SK-N-SH (cell line): ENCODE measurements at regions not wholly inside any gene's neighbourhood (a gene's known extent, or its start where the extent isn't known, plus 50 kb on each side); places are given as distances from the start of the nearest gene placed in this dataset.

ENCODE experiments used
- CTCF ChIA-PET: fragments of 300-600, 350-600 bp; formaldehyde crosslinking; extraction: SDS; loops from one replicate; lab custom pipeline; 2021; lab: Yijun Ruan, JAX
- POLR2A ChIA-PET: fragments of 350-600 bp; sonication (Branson Sonifier 250); formaldehyde crosslinking; extraction: SDS; loops from one replicate; lab custom pipeline; 2020; ENCODE audit warnings: antibody characterized with exemption, inconsistent platforms; lab: Yijun Ruan, JAX
- DNase-seq: peaks from one replicate; pipeline ENCODE4 v3.0.0; 2012
- H2AFZ ChIP-seq: fragments of 200-600 bp; sonication (generic); 2 replicates; pipeline ENCODE4 v1.8.1; 2016; ENCODE audit warnings: antibody characterized with exemption, mild to moderate bottlenecking, low read depth
- H3F3A ChIP-seq: fragments of 200-600 bp; sonication (generic); replicated peaks from 2 replicates; pipeline ENCODE3; 2016; ENCODE audit warnings: antibody characterized with exemption, mild to moderate bottlenecking; ENCODE audit not compliant: insufficient read depth
- H3K27ac ChIP-seq, 2 experiments: fragments of 200-500 bp in 1 of 2; fragments of 200-600 bp in 1 of 2; sonication (Bioruptor generic) in 1 of 2; sonication (generic), shearing (Covaris generic) in 1 of 2; 2 replicates each; pipeline versions ENCODE4 v1.5.1 to v1.6.1; 2014 to 2016; ENCODE audit warnings: low read depth in 2 of 2, inconsistent platforms in 1 of 2, low read length in 1 of 2, mild to moderate bottlenecking in 1 of 2, mixed read lengths in 1 of 2
- H3K27me3 ChIP-seq: fragments of 200-600 bp; sonication (generic), shearing (Covaris generic); 2 replicates; pipeline ENCODE4 v1.6.1; 2016; ENCODE audit warnings: mixed run types; ENCODE audit not compliant: insufficient read depth
- H3K36me3 ChIP-seq, 2 experiments: fragments of 200-500 bp in 1 of 2; fragments of 200-600 bp in 1 of 2; sonication (Bioruptor generic) in 1 of 2; sonication (generic) in 1 of 2; replicated peaks in 1 of 2; 2 replicates each; pipeline versions ENCODE3 to v1.5.1; 2014 to 2016; ENCODE audit warnings: low read length in 1 of 2, mild to moderate bottlenecking in 1 of 2; ENCODE audit not compliant: insufficient read depth in 2 of 2, control insufficient read depth in 1 of 2
- H3K4me1 ChIP-seq, 2 experiments: fragments of 200-500 bp in 1 of 2; fragments of 200-600 bp in 1 of 2; sonication (Bioruptor generic) in 1 of 2; sonication (generic), shearing (Covaris generic) in 1 of 2; 2 replicates each; pipeline versions ENCODE4 v1.5.1 to v1.6.1; 2014 to 2016; ENCODE audit warnings: low read depth in 1 of 2, low read length in 1 of 2, mixed run types in 1 of 2; ENCODE audit not compliant: insufficient read depth in 2 of 2, control insufficient read depth in 1 of 2
- H3K4me2 ChIP-seq: fragments of 200-600 bp; sonication (generic), shearing (Covaris generic); 2 replicates; pipeline ENCODE4 v1.6.1; 2017; ENCODE audit warnings: mixed run types
- H3K4me3 ChIP-seq, 2 experiments: fragments of 200-500 bp in 1 of 2; fragments of 200-600 bp in 1 of 2; sonication (Bioruptor generic) in 1 of 2; sonication (generic), shearing (Covaris generic) in 1 of 2; 2 replicates each; pipeline versions ENCODE4 v1.5.1 to v1.8.1; 2014 to 2016; ENCODE audit warnings: low read depth in 2 of 2, inconsistent platforms in 1 of 2, low read length in 1 of 2, mild to moderate bottlenecking in 1 of 2, mixed read lengths in 1 of 2, moderate library complexity in 1 of 2
- H3K79me2 ChIP-seq: fragments of 200-600 bp; sonication (generic); 2 replicates; pipeline ENCODE4 v1.8.1; 2017; ENCODE audit warnings: mild to moderate bottlenecking; ENCODE audit not compliant: insufficient read depth
- H3K9ac ChIP-seq: fragments of 200-600 bp; sonication (generic); 2 replicates; pipeline ENCODE4 v1.6.1; 2017; ENCODE audit warnings: mixed run types
- H3K9me2 ChIP-seq: fragments of 200-600 bp; sonication (generic); 2 replicates; pipeline ENCODE4 v1.6.1; 2017; ENCODE audit warnings: mixed run types
- H3K9me3 ChIP-seq: fragments of 200-600 bp; sonication (generic); 2 replicates; pipeline ENCODE4 v1.6.1; 2017; ENCODE audit warnings: mixed run types, mild to moderate bottlenecking, moderate library complexity
- H4K20me1 ChIP-seq: fragments of 200-600 bp; sonication (generic); 2 replicates; pipeline ENCODE4 v1.6.1; 2017; ENCODE audit warnings: mild to moderate bottlenecking, mixed run types; ENCODE audit not compliant: insufficient read depth
- CHD2 ChIP-seq: fragments of 150-350 bp; IDR thresholded peaks from 2 replicates; pipeline ENCODE4 v1.6.1; 2018; ENCODE audit warnings: low read length; ENCODE audit not compliant: partially characterized antibody
- ELF1 ChIP-seq: IDR thresholded peaks from 2 replicates; pipeline ENCODE4 v1.4.0; 2012
- EZH2phosphoT487 ChIP-seq: fragments of 200-600 bp; sonication (generic); IDR thresholded peaks from 2 replicates; pipeline ENCODE4 v1.6.1; 2017; ENCODE audit warnings: low read depth, mixed run types, mild to moderate bottlenecking, antibody characterized with exemption, moderate library complexity, borderline replicate concordance
- FOSL2 ChIP-seq: IDR thresholded peaks from 2 replicates; pipeline ENCODE4 v1.4.0; 2012; ENCODE audit warnings: low read depth, mild to moderate bottlenecking, moderate library complexity, borderline replicate concordance
- FOXJ3 ChIP-seq: sonication (generic); formaldehyde crosslinking; IDR thresholded peaks from 2 replicates; pipeline ENCODE4 v1.5.1; 2020; ENCODE audit warnings: mild to moderate bottlenecking, missing genetic modification reagents
- GABPA ChIP-seq: IDR thresholded peaks from 2 replicates; pipeline ENCODE4 v1.4.0; 2012; ENCODE audit warnings: low read depth, mild to moderate bottlenecking
- MAX ChIP-seq: IDR thresholded peaks from 2 replicates; pipeline ENCODE4 v1.4.0; 2012; ENCODE audit warnings: low read depth
- MEF2A ChIP-seq: IDR thresholded peaks from 2 replicates; pipeline ENCODE4 v1.4.0; 2012; ENCODE audit warnings: low read depth, borderline replicate concordance
- NFIC ChIP-seq: IDR thresholded peaks from 2 replicates; pipeline ENCODE4 v1.4.0; 2012; ENCODE audit warnings: borderline replicate concordance
- PBX3 ChIP-seq: IDR thresholded peaks from 2 replicates; pipeline ENCODE4; 2012
- POLR2AphosphoS5 ChIP-seq: IDR thresholded peaks from 2 replicates; pipeline ENCODE4 v1.6.1; 2012; ENCODE audit warnings: low read depth, low read length
- RAD21 ChIP-seq: IDR thresholded peaks from 2 replicates; pipeline ENCODE4 v1.6.1; 2012; ENCODE audit warnings: mild to moderate bottlenecking, low read length
- RCOR1 ChIP-seq: fragments of 150-350 bp; IDR thresholded peaks from 2 replicates; pipeline ENCODE4 v1.6.1; 2017; ENCODE audit warnings: antibody characterized with exemption, low read length
- REST ChIP-seq: IDR thresholded peaks from 2 replicates; pipeline ENCODE4 v1.6.1; 2012; ENCODE audit warnings: mild to moderate bottlenecking, low read depth, low read length, moderate library complexity
- SIN3A ChIP-seq: IDR thresholded peaks from 2 replicates; pipeline ENCODE4 v1.6.1; 2012; ENCODE audit warnings: low read depth, mild to moderate bottlenecking, low read length, moderate library complexity, borderline replicate concordance
- TAF1 ChIP-seq: IDR thresholded peaks from 2 replicates; pipeline ENCODE4 v1.6.1; 2012; ENCODE audit warnings: low read depth, mild to moderate bottlenecking, low read length, moderate library complexity, borderline replicate concordance
- TEAD4 ChIP-seq: IDR thresholded peaks from 2 replicates; pipeline ENCODE4 v1.4.0; 2012; ENCODE audit warnings: mild to moderate bottlenecking, borderline replicate concordance; ENCODE audit not compliant: insufficient read depth
- YY1 ChIP-seq: IDR thresholded peaks from 2 replicates; pipeline ENCODE4 v1.4.0; 2012; ENCODE audit warnings: low read depth, mild to moderate bottlenecking
- ZBTB33 ChIP-seq: IDR thresholded peaks from 2 replicates; pipeline ENCODE4 v1.4.0; 2012; ENCODE audit warnings: low read depth, borderline replicate concordance

- Histone ChIP-seq H3K79me2 (no peaks in the 10 kb centered on the region), H3K9ac (no peak overlapping the region), H3K9me2 (no peaks in the 10 kb centered on the region; the same call in 1 of the 2 replicates), H3K27me3 (no peaks in the 10 kb centered on the region), H3K27ac (no peak overlapping the region), H3K4me1 (peaks cover 0 to 5% of the 10 kb centered on the region in 2 experiments; a peak in 2 of 4 replicates), H3K36me3 (no peaks in the 10 kb centered on the region)
- CTCF ChIA-PET: interaction anchor here (1.1 to 1.7 kb wide), 3 partner anchors 13 to 412 kb away, joined by 3 to 8 read pairs (median 3); no protein-coding TSS in a partner anchor
- TF ChIP-seq CHD2: no peak
- no peak for TF ChIP-seq YY1
- TF ChIP-seq, all 33 proteins: peak for 0
- H3K4me3 ChIP-seq: no peak overlapping the region
- H3F3A ChIP-seq: peaks cover 11% of the 10 kb centered on the region
- no peak overlapping the region for H3K4me2 ChIP-seq
- POLR2A ChIA-PET: no interaction called here
- H2AFZ ChIP-seq: no peak overlapping the region
- H3K9me3 ChIP-seq: no peaks in the 10 kb centered on the region
- no peaks in the 10 kb centered on the region for H4K20me1 ChIP-seq
- DNase-seq: no peak
These were observed 108.4 kb upstream of the DCBLD2 start for GRCh38 chr3:99009851-99010250.

GRCh38 chr3:99006686-99007085 is 105.2 kb upstream of the DCBLD2 start:
- no peak for DNase-seq
- ChIA-PET CTCF (interaction anchor here (1.0 to 1.3 kb wide), 2 partner anchors 13 to 404 kb away, joined by 3 to 5 read pairs; no protein-coding TSS in a partner anchor), POLR2A (no interaction called here)
- no peak overlapping the region for H3K27ac ChIP-seq
- H4K20me1 ChIP-seq: no peaks in the 10 kb centered on the region
- H3K79me2 ChIP-seq: no peaks in the 10 kb centered on the region
- peaks cover 6% of the 10 kb centered on the region for H3F3A ChIP-seq
- TF ChIP-seq MAX (no peak), NFIC (no peak), EZH2phosphoT487 (no peak), REST (no peak), TEAD4 (no peak), RAD21 (no peak), GABPA (no peak), TAF1 (no peak), FOSL2 (no peak), RCOR1 (no peak), FOXJ3 (CRISPR knock-in tag) (no peak), ELF1 (no peak), YY1 (no peak), SIN3A (no peak), MEF2A (no peak), ZBTB33 (no peak), PBX3 (no peak), POLR2AphosphoS5 (no peak)
- no peaks in the 10 kb centered on the region for H3K9me3 ChIP-seq
- no peak overlapping the region for H2AFZ ChIP-seq
- no peak overlapping the region for H3K4me3 ChIP-seq
- H3K36me3 ChIP-seq: no peaks in the 10 kb centered on the region
- H3K4me1 ChIP-seq: no peaks in the 10 kb centered on the region
- H3K4me2 ChIP-seq: no peak overlapping the region
- no peaks in the 10 kb centered on the region for H3K27me3 ChIP-seq
- H3K9me2 ChIP-seq: no peaks in the 10 kb centered on the region; the same call in 1 of the 2 replicates
- H3K9ac ChIP-seq: no peak overlapping the region
